HL-60 (cell line): ENCODE measurements at regions not wholly inside any gene's neighbourhood (a gene's known extent, or its start where the extent isn't known, plus 50 kb on each side); places are given as distances from the start of the nearest gene placed in this dataset.

Experiments used
- CTCF ChIP-seq: IDR thresholded peaks from one replicate; pipeline ENCODE4 v1.5.1; 2011; ENCODE audit warnings: low read length, control low read depth, inconsistent platforms; ENCODE audit not compliant: insufficient read depth
- GABPA ChIP-seq: IDR thresholded peaks from 2 replicates; pipeline ENCODE4 v1.6.1; 2012; ENCODE audit warnings: low read depth

GRCh38 chr2:157176602-157177001 lies 80.9 kb upstream of the GALNT5 start:
- no peak for TF ChIP-seq CTCF
- no peak for TF ChIP-seq GABPA
